ENCODE measurements at regions not wholly inside any gene's neighbourhood (a gene's known extent, or its start where the extent isn't known, plus 50 kb on each side); places are given as distances from the start of the nearest gene placed in this dataset.
"Not testable (repeated sequence)": the region's sequence is repeated elsewhere in the genome, so short reads cannot be mapped to it uniquely, and the experiment has no call there.

- DNase-seq (ENCODE audit: low read depth in 6 of 9, low spot score in 9 of 9): no peak
Observed at GRCh38 chr14:46596236-46596635, 55.3 kb downstream of the RPL10L start.

GRCh38 chr14:46582826-46583225, 68.8 kb downstream of the RPL10L start:
- Histone ChIP-seq H3K9me3 (ENCODE audit: control insufficient read depth in 2 of 2, insufficient read depth in 1 of 2, low read length in 1 of 2) (no peaks in the 10 kb centered on the region), H3K4me3 (ENCODE audit: low read length in 2 of 2) (no peak overlapping the region), H3K27me3 (ENCODE audit: control insufficient read depth in 2 of 2, insufficient read depth in 1 of 2, low read length in 1 of 2) (no peaks in the 10 kb centered on the region), H3K36me3 (ENCODE audit: control insufficient read depth in 2 of 2, insufficient read depth in 2 of 2, low read length in 1 of 2) (no peaks in the 10 kb centered on the region), H3K4me1 (ENCODE audit: control insufficient read depth in 2 of 2, insufficient read depth in 2 of 2, low read length in 2 of 2) (no peaks in the 10 kb centered on the region), H3K27ac (ENCODE audit: low read depth in 1 of 2, low read length in 1 of 2) (no peak overlapping the region)
- WGBS: 54% methylated on average over 1 of the region's 1 CpG
- no peak for DNase-seq (ENCODE audit: low read depth in 6 of 9, low spot score in 9 of 9)

More at GRCh38 chr14:46596236-46596635, 55.3 kb downstream of the RPL10L start:
- H3K4me1 ChIP-seq (ENCODE audit: control insufficient read depth in 2 of 2, insufficient read depth in 2 of 2, low read length in 2 of 2): no peaks in the 10 kb centered on the region
- H3K9me3 ChIP-seq (ENCODE audit: control insufficient read depth in 2 of 2, insufficient read depth in 1 of 2, low read length in 1 of 2): no peaks in the 10 kb centered on the region
- H3K36me3 ChIP-seq (ENCODE audit: control insufficient read depth in 2 of 2, insufficient read depth in 2 of 2, low read length in 1 of 2): no peaks in the 10 kb centered on the region
- no peak overlapping the region for H3K27ac ChIP-seq (ENCODE audit: low read depth in 1 of 2, low read length in 1 of 2)
- H3K4me3 ChIP-seq (ENCODE audit: low read length in 2 of 2): no peak overlapping the region
- H3K27me3 ChIP-seq (ENCODE audit: control insufficient read depth in 2 of 2, insufficient read depth in 1 of 2, low read length in 1 of 2): no peaks in the 10 kb centered on the region

GRCh38 chr14:46581036-46581671, 70.4 kb downstream of the RPL10L start:
- no peak overlapping the region for H3K4me3 ChIP-seq (ENCODE audit: low read length in 2 of 2)
- WGBS: 40% methylated on average over 5 of the region's 5 CpGs
- no peaks in the 10 kb centered on the region for H3K36me3 ChIP-seq (ENCODE audit: control insufficient read depth in 2 of 2, insufficient read depth in 2 of 2, low read length in 1 of 2)
- no peaks in the 10 kb centered on the region for H3K4me1 ChIP-seq (ENCODE audit: control insufficient read depth in 2 of 2, insufficient read depth in 2 of 2, low read length in 2 of 2)
- peak in 3 of 9 donors; percentile 2 to 7 (median 5) for DNase-seq (ENCODE audit: low read depth in 6 of 9, low spot score in 9 of 9)
- H3K27ac ChIP-seq (ENCODE audit: low read depth in 1 of 2, low read length in 1 of 2): no peak overlapping the region
- H3K9me3 ChIP-seq (ENCODE audit: control insufficient read depth in 2 of 2, insufficient read depth in 1 of 2, low read length in 1 of 2): no peaks in the 10 kb centered on the region
- no peaks in the 10 kb centered on the region for H3K27me3 ChIP-seq (ENCODE audit: control insufficient read depth in 2 of 2, insufficient read depth in 1 of 2, low read length in 1 of 2)

GRCh38 chr14:46574978-46575375, 76.6 kb downstream of the RPL10L start:
- Histone ChIP-seq H3K4me3 (ENCODE audit: low read length in 2 of 2) (no peak overlapping the region), H3K27me3 (ENCODE audit: control insufficient read depth in 2 of 2, insufficient read depth in 1 of 2, low read length in 1 of 2) (no peaks in the 10 kb centered on the region), H3K36me3 (ENCODE audit: control insufficient read depth in 2 of 2, insufficient read depth in 2 of 2, low read length in 1 of 2) (no peaks in the 10 kb centered on the region), H3K9me3 (ENCODE audit: control insufficient read depth in 2 of 2, insufficient read depth in 1 of 2, low read length in 1 of 2) (no peaks in the 10 kb centered on the region), H3K27ac (ENCODE audit: low read depth in 1 of 2, low read length in 1 of 2) (no peak overlapping the region), H3K4me1 (ENCODE audit: control insufficient read depth in 2 of 2, insufficient read depth in 2 of 2, low read length in 2 of 2) (no peaks in the 10 kb centered on the region)
- 58% methylated on average over 2 of the region's 2 CpGs for WGBS
- DNase-seq (ENCODE audit: low read depth in 6 of 9, low spot score in 9 of 9): no peak

GRCh38 chr14:46574221-46574977, 77.2 kb downstream of the RPL10L start:
- no peaks in the 10 kb centered on the region for H3K9me3 ChIP-seq (ENCODE audit: control insufficient read depth in 2 of 2, insufficient read depth in 1 of 2, low read length in 1 of 2)
- no peak overlapping the region for H3K27ac ChIP-seq (ENCODE audit: low read depth in 1 of 2, low read length in 1 of 2)
- H3K36me3 ChIP-seq (ENCODE audit: control insufficient read depth in 2 of 2, insufficient read depth in 2 of 2, low read length in 1 of 2): no peaks in the 10 kb centered on the region
- no peak overlapping the region for H3K4me3 ChIP-seq (ENCODE audit: low read length in 2 of 2)
- no peaks in the 10 kb centered on the region for H3K27me3 ChIP-seq (ENCODE audit: control insufficient read depth in 2 of 2, insufficient read depth in 1 of 2, low read length in 1 of 2)
- WGBS: 68% methylated on average over 3 of the region's 3 CpGs
- no peaks in the 10 kb centered on the region for H3K4me1 ChIP-seq (ENCODE audit: control insufficient read depth in 2 of 2, insufficient read depth in 2 of 2, low read length in 2 of 2)
- no peak for DNase-seq (ENCODE audit: low read depth in 6 of 9, low spot score in 9 of 9)

- no peak overlapping the region for H3K4me3 ChIP-seq (ENCODE audit: low read length in 2 of 2)
- H3K27ac ChIP-seq (ENCODE audit: low read depth in 1 of 2, low read length in 1 of 2): no peak overlapping the region
- no peaks in the 10 kb centered on the region for H3K36me3 ChIP-seq (ENCODE audit: control insufficient read depth in 2 of 2, insufficient read depth in 2 of 2, low read length in 1 of 2)
- no peak for DNase-seq (ENCODE audit: low read depth in 6 of 9, low spot score in 9 of 9)
- no peaks in the 10 kb centered on the region for H3K4me1 ChIP-seq (ENCODE audit: control insufficient read depth in 2 of 2, insufficient read depth in 2 of 2, low read length in 2 of 2)
- H3K9me3 ChIP-seq (ENCODE audit: control insufficient read depth in 2 of 2, insufficient read depth in 1 of 2, low read length in 1 of 2): no peaks in the 10 kb centered on the region
- no peaks in the 10 kb centered on the region for H3K27me3 ChIP-seq (ENCODE audit: control insufficient read depth in 2 of 2, insufficient read depth in 1 of 2, low read length in 1 of 2)
Observed at GRCh38 chr14:46573498-46573897, 78.1 kb downstream of the RPL10L start.

GRCh38 chr14:46571970-46572369, 79.6 kb downstream of the RPL10L start:
- H3K27ac ChIP-seq (ENCODE audit: low read depth in 1 of 2, low read length in 1 of 2): no peak overlapping the region
- no peak overlapping the region for H3K4me3 ChIP-seq (ENCODE audit: low read length in 2 of 2)
- no peak for DNase-seq (ENCODE audit: low read depth in 6 of 9, low spot score in 9 of 9)
- H3K36me3 ChIP-seq (ENCODE audit: control insufficient read depth in 2 of 2, insufficient read depth in 2 of 2, low read length in 1 of 2): no peaks in the 10 kb centered on the region
- H3K27me3 ChIP-seq (ENCODE audit: control insufficient read depth in 2 of 2, insufficient read depth in 1 of 2, low read length in 1 of 2): no peaks in the 10 kb centered on the region
- WGBS: 92% methylated on average over 2 of the region's 2 CpGs
- H3K4me1 ChIP-seq (ENCODE audit: control insufficient read depth in 2 of 2, insufficient read depth in 2 of 2, low read length in 2 of 2): no peaks in the 10 kb centered on the region
- no peaks in the 10 kb centered on the region for H3K9me3 ChIP-seq (ENCODE audit: control insufficient read depth in 2 of 2, insufficient read depth in 1 of 2, low read length in 1 of 2)

- not testable (repeated sequence) for H3K4me3 ChIP-seq (ENCODE audit: low read length in 2 of 2); H3K36me3 ChIP-seq (ENCODE audit: control insufficient read depth in 2 of 2, insufficient read depth in 2 of 2, low read length in 1 of 2); DNase-seq (ENCODE audit: low read depth in 6 of 9, low spot score in 9 of 9); H3K9me3 ChIP-seq (ENCODE audit: control insufficient read depth in 2 of 2, insufficient read depth in 1 of 2, low read length in 1 of 2); H3K4me1 ChIP-seq (ENCODE audit: control insufficient read depth in 2 of 2, insufficient read depth in 2 of 2, low read length in 2 of 2); H3K27ac ChIP-seq (ENCODE audit: low read depth in 1 of 2, low read length in 1 of 2); H3K27me3 ChIP-seq (ENCODE audit: control insufficient read depth in 2 of 2, insufficient read depth in 1 of 2, low read length in 1 of 2)
- WGBS: 97% methylated on average over 1 of the region's 1 CpG
Observed at GRCh38 chr14:46568161-46568560, 83.4 kb downstream of the RPL10L start.

- Histone ChIP-seq H3K9me3 (ENCODE audit: control insufficient read depth in 2 of 2, insufficient read depth in 1 of 2, low read length in 1 of 2) (no peaks in the 10 kb centered on the region), H3K36me3 (ENCODE audit: control insufficient read depth in 2 of 2, insufficient read depth in 2 of 2, low read length in 1 of 2) (no peaks in the 10 kb centered on the region), H3K4me1 (ENCODE audit: control insufficient read depth in 2 of 2, insufficient read depth in 2 of 2, low read length in 2 of 2) (no peaks in the 10 kb centered on the region), H3K4me3 (ENCODE audit: low read length in 2 of 2) (no peak overlapping the region), H3K27me3 (ENCODE audit: control insufficient read depth in 2 of 2, insufficient read depth in 1 of 2, low read length in 1 of 2) (no peaks in the 10 kb centered on the region), H3K27ac (ENCODE audit: low read depth in 1 of 2, low read length in 1 of 2) (no peak overlapping the region)
- DNase-seq (ENCODE audit: low read depth in 6 of 9, low spot score in 9 of 9): no peak
- 97% methylated on average over 9 of the region's 9 CpGs for WGBS
Observed at GRCh38 chr14:46550836-46551235, 100.7 kb downstream of the RPL10L start.

Measured in thymus (tissue), 11 donors.